Subcutaneous abdominal adipose tissue (tissue), 5 donors: ENCODE measurements at regions not wholly inside any gene's neighbourhood (a gene's known extent, or its start where the extent isn't known, plus 50 kb on each side); places are given as distances from the start of the nearest gene placed in this dataset.
A peak's percentile ranks its signal among the peaks of the same experiment; 100 is the strongest.

ENCODE experiments used
- H3K27ac ChIP-seq: one replicate; pipeline ENCODE4 v1.7.0; 2013; ENCODE audit warnings: low read depth, mild to moderate bottlenecking, inconsistent platforms, low read length, moderate library complexity
- H3K27me3 ChIP-seq, 5 donors: one replicate each; pipeline ENCODE4 v1.7.0; 2013; ENCODE audit warnings: low read length in 5 of 5, inconsistent platforms in 1 of 5; ENCODE audit not compliant: control insufficient read depth in 5 of 5, insufficient read depth in 4 of 5
- H3K36me3 ChIP-seq, 5 donors: one replicate each; pipeline ENCODE4 v1.7.0; 2013; ENCODE audit warnings: low read length in 5 of 5; ENCODE audit not compliant: control insufficient read depth in 5 of 5, insufficient read depth in 5 of 5
- H3K4me1 ChIP-seq, 5 donors: one replicate each; pipeline ENCODE4 v1.7.0; 2013; ENCODE audit warnings: low read length in 5 of 5, mild to moderate bottlenecking in 3 of 5, moderate library complexity in 1 of 5; ENCODE audit not compliant: control insufficient read depth in 5 of 5, insufficient read depth in 5 of 5
- H3K4me3 ChIP-seq, 5 donors: one replicate each; pipeline ENCODE4 v1.7.0; 2013; ENCODE audit warnings: low read length in 5 of 5, low read depth in 1 of 5
- H3K9ac ChIP-seq, 5 donors: one replicate each; pipeline ENCODE4 v1.7.0; 2013; ENCODE audit warnings: low read length in 5 of 5, mild to moderate bottlenecking in 4 of 5, moderate library complexity in 3 of 5
- H3K9me3 ChIP-seq, 5 donors: one replicate each; pipeline ENCODE4 v1.7.0; 2013; ENCODE audit warnings: low read length in 5 of 5; ENCODE audit not compliant: control insufficient read depth in 5 of 5
- donor health status: healthy.
- donor health status: healthy.
- donor health status: healthy.
- donor health status: healthy.
- donor health status: healthy.

DNA sequence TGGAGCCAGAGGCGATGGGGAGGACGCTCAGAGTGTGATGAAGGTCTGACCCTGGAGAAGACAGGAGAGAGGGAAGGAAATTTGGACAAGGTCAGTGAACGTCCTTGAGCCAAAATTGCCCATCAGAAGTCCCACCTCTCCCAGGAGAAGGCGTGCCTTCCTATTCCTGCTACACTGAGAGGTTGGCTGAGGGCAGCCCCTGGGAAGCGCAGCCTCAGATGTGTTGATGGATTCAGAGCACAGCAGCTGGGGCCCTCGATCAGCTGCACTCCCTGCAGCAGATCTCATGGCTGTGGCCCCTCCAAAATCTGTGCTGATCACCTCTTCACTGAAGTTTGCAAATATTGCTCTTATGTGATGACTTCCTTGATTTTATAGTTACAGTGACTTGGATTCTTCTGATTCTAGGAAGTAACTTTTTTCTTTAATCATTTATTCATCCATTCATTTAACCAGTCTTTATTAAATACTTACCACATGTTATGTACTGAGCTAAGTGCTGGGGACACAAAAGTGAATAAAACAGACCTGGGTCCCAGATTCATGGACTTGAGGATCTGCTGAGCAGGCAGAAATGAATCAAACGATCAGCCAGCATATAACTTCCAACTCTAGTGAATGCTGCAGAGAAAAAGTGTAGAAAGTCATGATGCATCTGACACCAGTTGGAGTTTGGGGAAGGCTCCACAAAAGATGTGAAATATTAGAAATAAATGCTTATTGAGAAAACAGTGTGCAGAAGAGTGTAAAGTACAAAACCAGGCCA is 69.6 kb upstream of the ARMC2 start:
- no peak overlapping the region for H3K4me3 ChIP-seq
- no peak overlapping the region for H3K9ac ChIP-seq
- H3K27me3 ChIP-seq: no peaks in the 10 kb centered on the region
- no peak overlapping the region for H3K27ac ChIP-seq
- H3K4me1 ChIP-seq: peaks cover 2 to 19% (median 17%) of the 10 kb centered on the region in 5 donors
- H3K9me3 ChIP-seq: no peaks in the 10 kb centered on the region
- H3K36me3 ChIP-seq: no peaks in the 10 kb centered on the region

DNA sequence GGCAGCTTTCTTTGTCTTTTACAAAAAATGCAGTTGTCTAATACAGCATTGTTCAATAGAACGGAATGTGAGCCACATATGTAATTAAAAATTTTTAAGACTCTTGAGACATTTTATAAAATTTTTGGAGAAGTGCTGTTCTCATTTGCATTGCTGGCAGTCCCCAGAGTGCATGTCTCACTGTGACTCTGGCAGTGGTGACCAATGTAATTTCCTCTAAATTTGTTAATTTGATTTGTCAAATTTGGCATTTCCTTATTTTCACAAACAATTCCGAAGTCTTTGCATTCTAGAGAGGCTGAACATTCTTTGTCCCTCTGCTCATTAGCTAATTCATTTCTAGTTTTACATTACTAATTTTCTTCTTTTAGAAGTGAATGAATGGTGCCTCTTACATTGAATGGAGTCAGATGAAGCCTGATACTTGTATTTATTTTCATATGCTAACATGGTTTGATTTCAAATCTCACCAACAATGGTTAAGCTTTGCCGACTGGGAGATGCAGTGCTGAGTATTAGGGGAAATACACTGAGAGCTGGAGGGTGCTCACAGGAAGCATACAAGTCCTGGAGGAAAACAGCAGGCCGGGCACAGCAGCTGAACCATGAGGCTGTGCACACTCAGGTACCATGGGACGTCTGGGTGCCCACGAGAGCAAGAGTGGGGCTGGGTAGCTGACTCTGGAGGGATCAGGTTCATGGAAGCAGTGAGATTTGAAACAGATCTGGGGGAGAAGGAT is 68.5 kb upstream of the ARMC2 start:
- Histone ChIP-seq H3K9me3 (no peaks in the 10 kb centered on the region), H3K36me3 (no peaks in the 10 kb centered on the region), H3K9ac (no peak overlapping the region), H3K27ac (no peak overlapping the region), H3K4me3 (no peak overlapping the region), H3K4me1 (peaks cover 2 to 19% (median 17%) of the 10 kb centered on the region in 5 donors), H3K27me3 (no peaks in the 10 kb centered on the region)

DNA sequence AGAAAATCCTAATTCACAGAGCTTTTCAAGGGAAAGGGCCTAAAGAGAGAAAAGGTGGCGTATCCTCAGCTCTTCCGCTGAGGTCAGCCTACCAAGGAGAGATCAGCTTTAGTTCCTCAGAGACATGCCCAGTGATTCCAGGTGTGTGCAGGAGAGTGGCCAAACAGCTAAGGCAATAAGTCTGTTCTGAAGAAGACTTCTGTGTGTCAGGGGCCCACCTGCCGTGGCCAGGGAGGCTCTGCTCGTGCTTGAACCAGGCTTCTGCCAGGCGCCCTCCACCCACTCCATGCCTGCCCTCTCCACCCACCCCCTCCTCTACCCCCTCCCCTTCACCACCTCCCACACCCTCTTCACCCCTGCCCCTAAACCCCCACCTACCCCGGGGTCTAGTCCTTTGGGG is 67.4 kb upstream of the ARMC2 start:
- no peaks in the 10 kb centered on the region for H3K27me3 ChIP-seq
- no peak overlapping the region for H3K4me3 ChIP-seq
- H3K9me3 ChIP-seq: no peaks in the 10 kb centered on the region
- peaks cover 2 to 19% (median 17%) of the 10 kb centered on the region in 5 donors for H3K4me1 ChIP-seq
- no peak overlapping the region for H3K9ac ChIP-seq
- no peak overlapping the region for H3K27ac ChIP-seq
- no peaks in the 10 kb centered on the region for H3K36me3 ChIP-seq

DNA sequence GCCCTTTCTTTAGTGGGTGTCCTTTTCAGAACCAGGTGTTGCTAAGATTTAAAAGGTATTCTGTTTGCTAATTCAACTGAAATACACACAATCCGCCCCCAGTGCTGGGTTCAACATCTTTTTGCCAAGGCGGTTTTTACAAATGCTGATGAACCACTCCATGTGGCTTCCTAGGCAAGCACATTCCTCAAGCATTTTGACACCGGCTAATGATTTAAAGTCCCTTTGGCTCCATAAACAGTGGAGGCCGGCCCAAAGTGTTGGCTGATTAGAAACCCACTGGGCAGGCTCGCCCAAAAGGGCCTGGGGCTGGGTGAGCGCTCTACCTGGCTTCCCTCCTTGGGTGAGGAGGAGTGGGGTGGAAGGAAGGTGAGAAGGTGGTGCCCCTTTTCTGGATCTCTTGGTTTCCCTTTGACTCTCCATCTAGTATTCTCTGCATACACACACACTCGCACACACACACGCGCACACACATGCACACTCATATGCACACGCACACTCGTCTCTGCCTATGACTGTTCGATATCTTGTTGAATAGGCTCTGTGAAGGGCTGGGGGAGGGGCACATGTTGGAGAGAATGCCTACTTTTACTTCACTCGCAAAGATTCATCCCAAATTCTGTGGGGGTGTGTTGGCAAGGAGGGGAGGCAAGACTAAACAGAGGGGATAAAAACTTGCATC is 66.7 kb upstream of the ARMC2 start:
- Histone ChIP-seq H3K4me3 (peak overlapping the region; percentile 67 to 84 (median 74)), H3K9me3 (no peaks in the 10 kb centered on the region), H3K27me3 (no peaks in the 10 kb centered on the region), H3K9ac (peak overlapping the region in 2 of 5 donors; percentile 62 to 68), H3K27ac (no peak overlapping the region), H3K36me3 (no peaks in the 10 kb centered on the region), H3K4me1 (peaks cover 2 to 19% (median 17%) of the 10 kb centered on the region in 5 donors)

DNA sequence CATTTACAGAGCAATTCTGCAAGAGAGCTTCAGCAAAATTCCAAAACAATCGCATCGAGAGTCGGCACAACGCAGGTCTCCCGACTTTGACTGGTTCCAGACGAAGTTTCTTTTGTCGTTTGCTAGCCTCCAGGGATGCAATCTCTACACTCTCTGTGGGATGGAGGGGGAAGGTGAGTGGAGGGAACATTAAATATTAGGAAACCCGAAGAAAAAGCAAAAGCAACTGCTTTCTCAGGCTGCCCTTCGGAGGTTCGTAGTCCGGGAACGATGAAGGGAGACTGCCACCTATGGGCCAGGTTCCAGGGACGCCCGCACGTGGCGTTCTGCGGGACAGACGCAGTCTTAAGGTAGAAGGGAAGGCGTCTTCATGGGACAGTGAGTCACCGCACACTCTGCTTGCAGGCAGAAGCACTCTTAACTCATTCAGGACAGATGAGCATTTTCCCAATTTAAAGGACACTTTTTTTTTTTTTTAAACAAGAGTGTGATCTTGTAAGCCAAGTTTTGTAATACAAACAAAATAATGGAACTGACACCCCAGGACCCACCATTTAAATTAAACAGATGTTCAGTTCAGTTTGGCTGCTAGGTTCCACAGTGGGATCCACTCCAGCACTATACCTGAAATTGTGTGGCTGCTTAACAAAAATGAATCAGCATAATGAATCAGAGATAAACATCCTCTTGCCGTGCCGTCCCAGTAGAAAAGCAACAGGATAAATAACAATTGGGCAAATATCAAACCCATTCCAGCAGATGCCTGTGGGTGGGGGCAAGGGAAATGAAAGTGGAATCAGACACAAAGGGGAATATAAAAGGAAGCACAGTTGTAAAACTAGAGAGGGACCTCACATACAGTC is 65.8 kb upstream of the ARMC2 start:
- Histone ChIP-seq H3K9me3 (no peaks in the 10 kb centered on the region), H3K36me3 (no peaks in the 10 kb centered on the region), H3K9ac (peak overlapping the region in 4 of 5 donors; percentile 13 to 68 (median 48)), H3K4me3 (peak overlapping the region; percentile 67 to 84 (median 74)), H3K4me1 (peaks cover 2 to 19% (median 17%) of the 10 kb centered on the region in 5 donors), H3K27ac (peak overlapping the region; percentile 28), H3K27me3 (no peaks in the 10 kb centered on the region)

DNA sequence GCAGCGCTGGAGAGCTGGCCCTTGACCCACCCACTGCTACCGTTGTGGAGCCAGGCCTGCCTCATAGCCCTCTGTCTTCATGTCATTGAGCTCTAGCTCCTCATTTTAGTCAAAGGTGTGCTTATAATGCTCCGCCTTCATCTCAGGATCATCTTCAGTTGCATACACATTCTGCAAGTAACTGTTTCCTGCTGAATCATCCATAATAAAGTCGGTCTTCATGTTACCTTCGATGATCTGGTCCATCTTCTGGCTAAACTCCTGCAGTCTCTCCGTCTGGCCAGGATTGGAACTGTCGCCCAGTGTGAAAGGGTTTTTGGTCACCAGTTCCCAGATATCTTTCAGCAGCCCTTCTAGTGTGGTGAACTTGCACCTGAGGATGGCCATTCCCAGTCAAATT is 62.6 kb upstream of the ARMC2 start:
- H3K4me3 ChIP-seq: no peak overlapping the region
- H3K27me3 ChIP-seq: no peaks in the 10 kb centered on the region
- no peaks in the 10 kb centered on the region for H3K36me3 ChIP-seq
- peaks cover 2 to 19% (median 17%) of the 10 kb centered on the region in 5 donors for H3K4me1 ChIP-seq
- peaks cover 0 to 2% (median 0%) of the 10 kb centered on the region in 5 donors for H3K9me3 ChIP-seq
- H3K9ac ChIP-seq: no peak overlapping the region
- H3K27ac ChIP-seq: no peak overlapping the region

DNA sequence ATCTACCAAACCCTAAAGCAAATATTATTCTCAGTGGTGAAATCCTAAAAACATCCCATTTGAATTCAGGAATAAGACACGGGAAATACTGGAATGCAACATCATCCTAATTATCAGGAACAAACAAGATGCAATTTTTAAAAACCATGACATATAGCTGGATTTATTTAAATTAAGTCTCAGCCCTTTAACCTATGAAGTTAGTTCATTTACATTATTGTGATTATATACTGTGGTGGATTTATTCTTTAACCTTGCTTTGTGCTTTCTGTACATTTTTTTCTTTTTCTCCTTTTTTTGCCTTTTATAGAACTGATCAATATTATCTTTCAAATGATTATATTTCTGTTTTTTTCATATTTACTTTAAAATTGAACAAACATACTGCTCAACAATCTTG is 59.8 kb upstream of the ARMC2 start:
- no peaks in the 10 kb centered on the region for H3K4me1 ChIP-seq
- H3K9me3 ChIP-seq: peaks cover 0 to 2% (median 0%) of the 10 kb centered on the region in 5 donors
- no peak overlapping the region for H3K4me3 ChIP-seq
- no peak overlapping the region for H3K27ac ChIP-seq
- no peaks in the 10 kb centered on the region for H3K36me3 ChIP-seq
- no peaks in the 10 kb centered on the region for H3K27me3 ChIP-seq
- H3K9ac ChIP-seq: no peak overlapping the region

DNA sequence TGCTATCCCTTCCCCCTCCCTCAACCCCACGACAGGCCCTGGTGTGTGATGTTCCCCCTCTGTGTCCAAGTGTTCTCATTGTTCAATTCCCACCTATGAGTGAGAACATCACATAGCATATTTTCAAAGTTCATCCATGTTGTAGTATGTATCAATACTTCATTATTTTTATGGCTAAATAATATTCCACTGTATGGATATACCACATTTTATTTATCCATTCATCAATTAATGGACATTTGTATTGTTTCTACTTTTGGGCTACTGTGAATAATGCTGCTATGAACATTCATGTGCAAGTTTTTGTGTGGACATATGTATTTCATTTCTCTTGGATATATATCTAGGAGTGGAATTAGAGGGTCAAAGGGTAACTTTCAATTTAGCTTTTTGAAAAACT is 58.7 kb upstream of the ARMC2 start:
- Histone ChIP-seq H3K9me3 (peaks cover 0 to 2% (median 0%) of the 10 kb centered on the region in 5 donors), H3K9ac (no peak overlapping the region), H3K36me3 (no peaks in the 10 kb centered on the region), H3K27ac (no peak overlapping the region), H3K4me3 (no peak overlapping the region), H3K27me3 (no peaks in the 10 kb centered on the region), H3K4me1 (no peaks in the 10 kb centered on the region)

DNA sequence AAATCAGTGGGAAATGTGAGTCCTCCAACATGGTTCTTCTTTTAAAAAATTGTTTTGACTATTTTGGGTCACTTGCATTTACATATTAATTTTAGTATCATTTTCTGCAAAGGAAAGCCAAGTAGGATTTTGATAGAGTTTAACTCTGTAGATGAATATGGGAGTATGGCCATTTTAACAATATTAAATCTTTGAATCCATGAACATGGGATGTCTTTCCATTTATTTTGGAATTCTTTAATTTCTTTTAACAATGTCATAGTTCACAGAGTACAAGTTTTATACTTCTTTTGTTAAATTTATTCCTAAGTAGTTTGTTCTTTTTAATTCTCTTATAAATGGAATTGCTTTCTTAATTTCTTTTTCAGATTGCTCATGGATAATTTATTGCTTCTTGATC is 56.5 kb upstream of the ARMC2 start:
- Histone ChIP-seq H3K4me1 (peaks cover 0 to under 1% (median 0%) of the 10 kb centered on the region in 5 donors), H3K27ac (no peak overlapping the region), H3K36me3 (no peaks in the 10 kb centered on the region), H3K9me3 (peaks cover 0 to 2% (median 0%) of the 10 kb centered on the region in 5 donors), H3K4me3 (no peak overlapping the region), H3K9ac (no peak overlapping the region), H3K27me3 (no peaks in the 10 kb centered on the region)
